ENCODE measurements at regions not wholly inside any gene's neighbourhood (a gene's known extent, or its start where the extent isn't known, plus 50 kb on each side); places are given as distances from the start of the nearest gene placed in this dataset.
A peak's percentile ranks its signal among the peaks of the same experiment; 100 is the strongest.
"Not testable (repeated sequence)": the region's sequence is repeated elsewhere in the genome, so short reads cannot be mapped to it uniquely, and the experiment has no call there.

DNA sequence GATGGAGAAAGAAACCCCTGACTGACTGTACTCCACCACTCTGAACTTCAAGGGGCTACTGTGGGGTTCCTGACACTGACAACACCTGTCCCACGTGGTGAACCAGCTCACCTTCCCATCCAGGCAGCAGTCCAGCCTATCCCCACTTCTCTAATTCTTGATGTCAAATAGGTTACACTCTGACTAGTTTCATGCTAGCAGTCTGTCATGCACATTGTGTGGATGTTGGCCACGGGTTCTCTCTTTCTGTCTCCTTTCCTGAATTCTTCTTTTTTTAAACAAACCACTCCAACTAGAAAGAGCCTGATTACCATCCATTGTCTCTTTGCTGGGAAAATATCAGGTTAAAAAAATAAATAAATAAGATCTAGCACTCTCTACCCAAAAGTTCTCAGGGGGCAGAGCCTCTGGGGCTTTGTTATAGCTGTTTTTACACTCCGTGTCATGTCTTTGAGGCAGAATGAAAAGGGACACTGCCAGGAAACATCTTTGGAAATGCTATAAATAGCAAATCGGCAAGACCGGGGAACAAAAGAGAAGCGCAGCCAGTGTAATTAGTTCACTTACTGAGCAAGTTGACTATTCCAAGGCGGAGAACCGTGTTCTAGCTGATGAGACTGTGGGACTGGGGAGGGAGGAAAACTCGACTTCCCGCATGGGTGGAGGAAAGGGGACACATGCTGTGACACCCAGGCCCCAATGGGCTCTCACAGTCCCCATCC, 356.1 kb downstream of the OMA1 start:
- DNase-seq: no peak
- Histone ChIP-seq H3K4me2 (ENCODE audit: low read depth, low read length, poor library complexity, severe bottlenecking) (no peak overlapping the region), H3K9ac (ENCODE audit: low read length) (no peak overlapping the region), H3K9me3 (ENCODE audit: low read length) (no peaks in the 10 kb centered on the region), H3K4me1 (ENCODE audit: low read length) (no peaks in the 10 kb centered on the region), H3K36me3 (ENCODE audit: insufficient read depth, low read length) (no peaks in the 10 kb centered on the region), H3K79me2 (ENCODE audit: low read length) (no peaks in the 10 kb centered on the region), H3K4me3 (ENCODE audit: low read length) (no peak overlapping the region), H3K27ac (ENCODE audit: low read length) (no peak overlapping the region), H3K27me3 (ENCODE audit: low read length) (no peaks in the 10 kb centered on the region), H3K9me2 (replicated peaks; ENCODE audit: insufficient read depth, low read length) (no peaks in the 10 kb centered on the region), H4K20me1 (ENCODE audit: insufficient read depth, low read depth, low read length) (no peaks in the 10 kb centered on the region), H2AFZ (ENCODE audit: low read length) (no peak overlapping the region)

DNA sequence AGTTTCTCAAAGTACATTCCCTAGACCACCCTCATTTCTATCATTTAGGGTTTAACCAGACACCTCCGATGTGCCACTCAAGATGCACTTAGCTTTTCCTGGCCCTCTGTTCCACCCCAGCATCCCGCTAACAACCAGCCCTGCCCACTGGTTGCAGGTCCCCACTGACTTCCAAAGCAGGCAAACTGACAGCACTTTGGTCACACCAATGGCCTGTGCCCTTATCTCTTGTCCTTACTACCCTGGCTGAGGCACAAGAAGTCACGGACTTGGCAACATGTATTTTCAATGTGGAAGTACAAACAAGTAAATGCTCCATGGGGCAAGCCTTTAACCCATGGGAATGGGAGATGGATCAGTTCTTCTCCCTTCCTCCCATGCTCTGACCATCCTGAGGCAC, 357.1 kb downstream of the OMA1 start:
- Histone ChIP-seq H4K20me1 (ENCODE audit: insufficient read depth, low read depth, low read length) (no peaks in the 10 kb centered on the region), H3K4me2 (ENCODE audit: low read depth, low read length, poor library complexity, severe bottlenecking) (no peak overlapping the region), H3K79me2 (ENCODE audit: low read length) (no peaks in the 10 kb centered on the region), H3K4me1 (ENCODE audit: low read length) (no peaks in the 10 kb centered on the region), H3K9me2 (replicated peaks; ENCODE audit: insufficient read depth, low read length) (no peaks in the 10 kb centered on the region), H2AFZ (ENCODE audit: low read length) (no peak overlapping the region), H3K27ac (ENCODE audit: low read length) (no peak overlapping the region), H3K9me3 (ENCODE audit: low read length) (no peaks in the 10 kb centered on the region), H3K27me3 (ENCODE audit: low read length) (no peaks in the 10 kb centered on the region; the same call in 1 of the 2 replicates), H3K36me3 (ENCODE audit: insufficient read depth, low read length) (no peaks in the 10 kb centered on the region), H3K9ac (ENCODE audit: low read length) (no peak overlapping the region), H3K4me3 (ENCODE audit: low read length) (no peak overlapping the region)
- DNase-seq: no peak

- no peaks in the 10 kb centered on the region for H3K4me1 ChIP-seq (ENCODE audit: low read length)
- H3K4me3 ChIP-seq (ENCODE audit: low read length): no peak overlapping the region
- H3K9ac ChIP-seq (ENCODE audit: low read length): no peak overlapping the region
- no peak overlapping the region for H2AFZ ChIP-seq (ENCODE audit: low read length)
- H3K27ac ChIP-seq (ENCODE audit: low read length): no peak overlapping the region
- H3K36me3 ChIP-seq (ENCODE audit: insufficient read depth, low read length): no peaks in the 10 kb centered on the region
- H3K9me3 ChIP-seq (ENCODE audit: low read length): peaks cover 6% of the 10 kb centered on the region; the same call in 1 of the 2 replicates
- no peaks in the 10 kb centered on the region; the same call in 1 of the 2 replicates for H3K27me3 ChIP-seq (ENCODE audit: low read length)
- no peak overlapping the region for H3K4me2 ChIP-seq (ENCODE audit: low read depth, low read length, poor library complexity, severe bottlenecking)
- no peaks in the 10 kb centered on the region for H3K9me2 ChIP-seq (replicated peaks; ENCODE audit: insufficient read depth, low read length)
- no peak for DNase-seq
- H4K20me1 ChIP-seq (ENCODE audit: insufficient read depth, low read depth, low read length): no peaks in the 10 kb centered on the region
- H3K79me2 ChIP-seq (ENCODE audit: low read length): no peaks in the 10 kb centered on the region
Observed at GRCh38 chr1:58183286-58183685, 363.2 kb downstream of the OMA1 start.

GRCh38 chr1:58180537-58180936, 366.0 kb downstream of the OMA1 start:
- H3K36me3 ChIP-seq (ENCODE audit: insufficient read depth, low read length): no peaks in the 10 kb centered on the region
- H3K27me3 ChIP-seq (ENCODE audit: low read length): no peaks in the 10 kb centered on the region; the same call in 1 of the 2 replicates
- peaks cover 6% of the 10 kb centered on the region; the same call in 1 of the 2 replicates for H3K9me3 ChIP-seq (ENCODE audit: low read length)
- no peak overlapping the region for H3K4me3 ChIP-seq (ENCODE audit: low read length)
- no peaks in the 10 kb centered on the region for H3K4me1 ChIP-seq (ENCODE audit: low read length)
- H3K27ac ChIP-seq (ENCODE audit: low read length): no peak overlapping the region
- no peak overlapping the region for H3K9ac ChIP-seq (ENCODE audit: low read length)
- H3K9me2 ChIP-seq (replicated peaks; ENCODE audit: insufficient read depth, low read length): no peaks in the 10 kb centered on the region
- no peaks in the 10 kb centered on the region for H4K20me1 ChIP-seq (ENCODE audit: insufficient read depth, low read depth, low read length)
- no peak overlapping the region for H2AFZ ChIP-seq (ENCODE audit: low read length)
- H3K4me2 ChIP-seq (ENCODE audit: low read depth, low read length, poor library complexity, severe bottlenecking): no peak overlapping the region
- DNase-seq: no peak
- no peaks in the 10 kb centered on the region for H3K79me2 ChIP-seq (ENCODE audit: low read length)

DNA sequence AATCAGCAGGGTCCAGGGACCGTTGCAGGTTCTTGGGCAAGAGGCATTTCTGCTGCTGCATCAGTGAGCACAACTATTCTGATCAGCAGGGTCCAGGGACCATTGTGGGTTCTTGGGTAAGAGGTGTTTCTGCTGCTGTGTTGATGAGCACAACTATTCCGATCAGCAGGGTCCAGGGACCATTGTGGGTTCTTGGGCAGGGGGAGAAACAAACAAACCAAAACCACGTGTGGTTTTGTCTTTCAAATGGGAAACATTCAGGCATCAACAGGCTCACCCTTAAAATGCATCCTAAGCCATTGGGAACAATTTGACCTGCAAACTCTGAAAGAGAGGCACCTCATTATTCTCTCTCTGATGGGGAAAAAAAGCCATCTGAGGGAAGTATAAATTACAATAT, 377.4 kb downstream of the OMA1 start:
- not testable (repeated sequence) for DNase-seq; H3K4me2 ChIP-seq (ENCODE audit: low read depth, low read length, poor library complexity, severe bottlenecking); H3K27me3 ChIP-seq (ENCODE audit: low read length); H3K9ac ChIP-seq (ENCODE audit: low read length); H3K27ac ChIP-seq (ENCODE audit: low read length); H3K4me3 ChIP-seq (ENCODE audit: low read length); H3K9me3 ChIP-seq (ENCODE audit: low read length); H2AFZ ChIP-seq (ENCODE audit: low read length); H3K36me3 ChIP-seq (ENCODE audit: insufficient read depth, low read length); H3K9me2 ChIP-seq (replicated peaks; ENCODE audit: insufficient read depth, low read length); H3K79me2 ChIP-seq (ENCODE audit: low read length); H4K20me1 ChIP-seq (ENCODE audit: insufficient read depth, low read depth, low read length)
- H3K4me1 ChIP-seq (ENCODE audit: low read length): peaks cover 13% of the 10 kb centered on the region

- H3K36me3 ChIP-seq (ENCODE audit: insufficient read depth, low read length); H3K27ac ChIP-seq (ENCODE audit: low read length); H4K20me1 ChIP-seq (ENCODE audit: insufficient read depth, low read depth, low read length); H3K9ac ChIP-seq (ENCODE audit: low read length); DNase-seq; H3K27me3 ChIP-seq (ENCODE audit: low read length); H3K9me3 ChIP-seq (ENCODE audit: low read length); H3K9me2 ChIP-seq (replicated peaks; ENCODE audit: insufficient read depth, low read length); H3K4me3 ChIP-seq (ENCODE audit: low read length); H3K79me2 ChIP-seq (ENCODE audit: low read length); H2AFZ ChIP-seq (ENCODE audit: low read length); H3K4me2 ChIP-seq (ENCODE audit: low read depth, low read length, poor library complexity, severe bottlenecking): not testable (repeated sequence)
- H3K4me1 ChIP-seq (ENCODE audit: low read length): peaks cover 34% of the 10 kb centered on the region
Observed at GRCh38 chr1:58167131-58167530, 379.4 kb downstream of the OMA1 start.

- DNase-seq: no peak
- Histone ChIP-seq H3K79me2 (ENCODE audit: low read length) (no peaks in the 10 kb centered on the region), H2AFZ (ENCODE audit: low read length) (no peak overlapping the region), H3K27ac (ENCODE audit: low read length) (no peak overlapping the region), H3K9me2 (replicated peaks; ENCODE audit: insufficient read depth, low read length) (no peaks in the 10 kb centered on the region), H3K9ac (ENCODE audit: low read length) (no peak overlapping the region), H3K36me3 (ENCODE audit: insufficient read depth, low read length) (no peaks in the 10 kb centered on the region), H3K4me3 (ENCODE audit: low read length) (no peak overlapping the region), H3K9me3 (ENCODE audit: low read length) (no peaks in the 10 kb centered on the region), H3K27me3 (ENCODE audit: low read length) (no peaks in the 10 kb centered on the region), H4K20me1 (ENCODE audit: insufficient read depth, low read depth, low read length) (no peaks in the 10 kb centered on the region), H3K4me2 (ENCODE audit: low read depth, low read length, poor library complexity, severe bottlenecking) (no peak overlapping the region), H3K4me1 (ENCODE audit: low read length) (peaks cover 39% of the 10 kb centered on the region)
Observed at GRCh38 chr1:58166417-58166816, 380.1 kb downstream of the OMA1 start.

- Histone ChIP-seq H3K4me2 (ENCODE audit: low read depth, low read length, poor library complexity, severe bottlenecking) (no peak overlapping the region), H4K20me1 (ENCODE audit: insufficient read depth, low read depth, low read length) (no peaks in the 10 kb centered on the region), H3K4me3 (ENCODE audit: low read length) (no peak overlapping the region), H3K9me3 (ENCODE audit: low read length) (no peaks in the 10 kb centered on the region), H3K36me3 (ENCODE audit: insufficient read depth, low read length) (no peaks in the 10 kb centered on the region), H3K27me3 (ENCODE audit: low read length) (no peaks in the 10 kb centered on the region), H3K79me2 (ENCODE audit: low read length) (no peaks in the 10 kb centered on the region), H3K27ac (ENCODE audit: low read length) (peak overlapping the region; percentile 56), H3K4me1 (ENCODE audit: low read length) (peaks cover 51% of the 10 kb centered on the region), H2AFZ (ENCODE audit: low read length) (peak overlapping the region; percentile 72), H3K9me2 (replicated peaks; ENCODE audit: insufficient read depth, low read length) (no peaks in the 10 kb centered on the region), H3K9ac (ENCODE audit: low read length) (peak overlapping the region; percentile 20; the same call in 1 of the 2 replicates)
- peak; percentile 61 for DNase-seq
Observed at GRCh38 chr1:58165073-58165472, 381.5 kb downstream of the OMA1 start.
